ENCODE measurements at regions not wholly inside any gene's neighbourhood (a gene's known extent, or its start where the extent isn't known, plus 50 kb on each side); places are given as distances from the start of the nearest gene placed in this dataset.

GRCh38 chr20:57943950-57944349 lies 234.1 kb upstream of the PMEPA1 start:
- Mint-ChIP-seq H3K4me1 (peaks cover 46% of the 10 kb centered on the region), H3K4me3 (no peak overlapping the region), H3K9me3 (peaks cover under 1% of the 10 kb centered on the region), H3K27ac (peak overlapping the region in 2 of 3 experiments; percentile 53 to 55), H3K27me3 (ENCODE audit: low read depth) (peaks cover 18% of the 10 kb centered on the region), H3K36me3 (ENCODE audit: low read depth) (peaks cover 3% of the 10 kb centered on the region)
- TF ChIP-seq, protein P1, sequence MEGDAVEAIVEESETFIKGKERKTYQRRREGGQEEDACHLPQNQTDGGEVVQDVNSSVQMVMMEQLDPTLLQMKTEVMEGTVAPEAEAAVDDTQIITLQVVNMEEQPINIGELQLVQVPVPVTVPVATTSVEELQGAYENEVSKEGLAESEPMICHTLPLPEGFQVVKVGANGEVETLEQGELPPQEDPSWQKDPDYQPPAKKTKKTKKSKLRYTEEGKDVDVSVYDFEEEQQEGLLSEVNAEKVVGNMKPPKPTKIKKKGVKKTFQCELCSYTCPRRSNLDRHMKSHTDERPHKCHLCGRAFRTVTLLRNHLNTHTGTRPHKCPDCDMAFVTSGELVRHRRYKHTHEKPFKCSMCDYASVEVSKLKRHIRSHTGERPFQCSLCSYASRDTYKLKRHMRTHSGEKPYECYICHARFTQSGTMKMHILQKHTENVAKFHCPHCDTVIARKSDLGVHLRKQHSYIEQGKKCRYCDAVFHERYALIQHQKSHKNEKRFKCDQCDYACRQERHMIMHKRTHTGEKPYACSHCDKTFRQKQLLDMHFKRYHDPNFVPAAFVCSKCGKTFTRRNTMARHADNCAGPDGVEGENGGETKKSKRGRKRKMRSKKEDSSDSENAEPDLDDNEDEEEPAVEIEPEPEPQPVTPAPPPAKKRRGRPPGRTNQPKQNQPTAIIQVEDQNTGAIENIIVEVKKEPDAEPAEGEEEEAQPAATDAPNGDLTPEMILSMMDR (IDR thresholded peaks at IDR 0.05; ENCODE audit: unreplicated experiment in 3 of 3), result no peak

GRCh38 chr20:57943291-57943690 lies 233.5 kb upstream of the PMEPA1 start:
- Mint-ChIP-seq H3K27me3 (ENCODE audit: low read depth) (peaks cover 14% of the 10 kb centered on the region), H3K36me3 (ENCODE audit: low read depth) (no peaks in the 10 kb centered on the region), H3K4me3 (no peak overlapping the region), H3K4me1 (peaks cover 49% of the 10 kb centered on the region), H3K27ac (peak overlapping the region in 1 of 3 experiments; percentile 53), H3K9me3 (no peaks in the 10 kb centered on the region)
- TF ChIP-seq, protein P1 (IDR thresholded peaks at IDR 0.05; ENCODE audit: unreplicated experiment in 3 of 3), result no peak

- TF ChIP-seq, protein P1 (IDR thresholded peaks at IDR 0.05; ENCODE audit: unreplicated experiment in 3 of 3), result no peak
- Mint-ChIP-seq H3K4me1 (peaks cover 48% of the 10 kb centered on the region), H3K27me3 (ENCODE audit: low read depth) (peaks cover 17% of the 10 kb centered on the region), H3K4me3 (peak overlapping the region in 1 of 3 experiments; percentile 53), H3K27ac (peak overlapping the region; percentile 63 to 94 (median 94)), H3K36me3 (ENCODE audit: low read depth) (no peaks in the 10 kb centered on the region), H3K9me3 (no peaks in the 10 kb centered on the region)
Measured at GRCh38 chr20:57941604-57942381, 232.0 kb upstream of the PMEPA1 start.

DNA sequence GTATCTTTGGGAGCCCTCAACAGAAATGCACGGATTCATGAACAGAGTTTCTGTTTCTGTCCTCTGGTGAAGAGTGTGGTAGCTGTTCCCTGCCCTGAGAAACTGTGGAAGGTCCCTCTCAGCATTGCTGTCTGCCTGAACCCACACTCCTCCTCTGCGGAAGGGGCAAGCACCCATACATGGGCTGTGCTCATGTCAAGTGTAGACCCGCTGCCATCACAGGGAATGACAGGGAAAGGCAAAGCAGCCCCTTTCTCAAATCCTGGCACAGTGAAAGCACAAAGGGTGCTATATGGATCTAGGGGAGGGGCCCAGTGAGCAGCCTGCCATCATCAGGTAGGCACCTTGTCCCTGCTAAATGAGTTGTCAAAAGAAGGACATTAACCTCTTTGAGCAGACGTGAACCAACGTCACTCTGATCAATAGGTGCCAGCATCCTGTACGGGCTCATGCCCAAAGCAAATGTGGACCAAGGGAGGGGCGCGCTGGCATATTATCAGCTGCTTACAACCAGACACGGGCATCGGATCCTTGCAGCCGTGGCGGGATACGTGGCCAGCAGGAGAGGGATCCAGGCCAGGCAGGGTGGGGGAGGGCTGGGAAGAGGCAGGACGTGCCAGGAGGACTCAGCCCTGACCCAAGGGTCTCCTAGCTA lies 231.2 kb upstream of the PMEPA1 start:
- no peaks in the 10 kb centered on the region for H3K36me3 Mint-ChIP-seq (ENCODE audit: low read depth)
- TF ChIP-seq, protein P1 (IDR thresholded peaks at IDR 0.05; ENCODE audit: unreplicated experiment in 3 of 3), result no peak
- peak overlapping the region; percentile 24 to 94 (median 94) for H3K27ac Mint-ChIP-seq
- H3K4me1 Mint-ChIP-seq, result peaks cover 48% of the 10 kb centered on the region
- peaks cover 17% of the 10 kb centered on the region for H3K27me3 Mint-ChIP-seq (ENCODE audit: low read depth)
- no peaks in the 10 kb centered on the region for H3K9me3 Mint-ChIP-seq
- no peak overlapping the region for H3K4me3 Mint-ChIP-seq

GRCh38 chr20:57940376-57940775 lies 230.6 kb upstream of the PMEPA1 start:
- no peaks in the 10 kb centered on the region for H3K36me3 Mint-ChIP-seq (ENCODE audit: low read depth)
- H3K27ac Mint-ChIP-seq, result peak overlapping the region in 2 of 3 experiments; percentile 94
- peaks cover 17% of the 10 kb centered on the region for H3K27me3 Mint-ChIP-seq (ENCODE audit: low read depth)
- H3K4me3 Mint-ChIP-seq, result no peak overlapping the region
- no peaks in the 10 kb centered on the region for H3K9me3 Mint-ChIP-seq
- TF ChIP-seq, protein P1 (IDR thresholded peaks at IDR 0.05; ENCODE audit: unreplicated experiment in 3 of 3), result no peak
- peaks cover 48% of the 10 kb centered on the region for H3K4me1 Mint-ChIP-seq
